GM19395 (cell line): ENCODE measurements at regions not wholly inside any gene's neighbourhood (a gene's known extent, or its start where the extent isn't known, plus 50 kb on each side); places are given as distances from the start of the nearest gene placed in this dataset.
"Not testable (repeated sequence)": the region's sequence is repeated elsewhere in the genome, so short reads cannot be mapped to it uniquely, and the experiment has no call there.

Source experiments
- ATAC-seq: cut with Tn5 transposase; IDR thresholded peaks from one replicate; pipeline ENCODE4 v1.9.1; 2021; ENCODE audit warnings: mild to moderate bottlenecking, moderate library complexity; ENCODE audit not compliant: unreplicated experiment

DNA sequence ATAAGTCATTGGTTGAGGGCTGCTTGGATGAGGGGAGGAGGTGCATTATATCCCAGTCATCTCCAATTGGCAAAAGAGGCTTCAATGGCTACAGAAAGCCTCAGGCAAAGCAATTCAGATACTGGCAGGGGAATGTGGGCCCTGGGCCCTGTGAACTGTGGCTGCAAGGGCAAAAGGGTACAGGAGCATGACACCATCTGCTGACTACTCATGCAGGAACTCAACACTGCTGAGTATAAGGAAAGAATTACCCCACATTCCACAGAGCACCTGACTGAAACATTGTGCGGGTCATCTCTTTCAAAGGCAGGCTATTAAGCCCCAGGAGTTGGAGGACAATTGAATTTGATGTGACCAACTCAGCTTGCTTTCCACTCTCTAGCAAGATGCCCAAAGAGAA is 92.1 kb upstream of the SPTLC3 start:
- ATAC-seq = no peak

DNA sequence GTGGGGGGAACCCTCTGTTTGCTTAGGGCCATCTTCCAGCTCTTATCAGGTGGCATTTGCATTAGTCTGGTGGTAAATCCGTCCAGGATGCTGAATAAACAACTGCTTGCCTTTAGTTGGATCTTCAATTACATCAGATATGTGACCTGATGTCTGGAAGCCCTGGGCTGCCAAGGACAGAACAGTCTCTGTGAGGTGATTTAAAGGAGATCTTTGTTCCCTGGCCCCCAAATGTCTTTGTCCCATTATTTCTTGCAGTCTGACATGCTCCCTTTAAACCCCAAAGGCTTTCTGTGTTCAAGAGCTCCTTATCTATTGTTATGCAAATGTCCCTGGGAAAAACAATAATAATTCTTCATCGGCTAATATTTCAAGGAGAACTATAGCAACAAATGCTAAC is 84.6 kb upstream of the SPTLC3 start:
- ATAC-seq = no peak

DNA sequence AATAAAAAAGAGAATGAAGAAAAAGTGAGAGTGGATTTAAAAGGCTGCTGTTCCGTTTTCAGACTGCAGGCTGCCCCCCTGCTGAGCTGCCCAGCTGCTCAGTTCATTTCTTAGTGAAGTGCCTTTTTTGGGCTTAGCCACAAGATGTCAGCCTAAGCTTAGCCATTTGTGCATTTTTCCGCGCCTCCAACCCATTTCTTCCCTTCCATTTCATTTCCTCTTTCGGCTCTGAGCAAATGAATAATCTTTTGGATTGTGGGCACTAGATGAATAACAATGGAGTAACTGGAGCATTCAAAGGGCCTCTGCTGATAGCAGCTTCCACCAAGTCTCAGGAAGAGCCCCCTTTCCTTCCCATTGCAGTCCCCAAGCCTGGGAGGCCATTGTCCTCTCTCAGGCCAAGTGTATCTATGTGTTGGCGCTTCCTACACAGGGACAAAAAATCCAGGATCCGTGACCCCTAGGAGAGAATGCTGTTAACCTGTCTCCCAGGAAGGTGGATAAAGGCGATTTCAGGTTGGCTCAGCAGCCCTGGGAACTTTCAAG is 83.5 kb upstream of the SPTLC3 start:
- ATAC-seq = peak; percentile 98

DNA sequence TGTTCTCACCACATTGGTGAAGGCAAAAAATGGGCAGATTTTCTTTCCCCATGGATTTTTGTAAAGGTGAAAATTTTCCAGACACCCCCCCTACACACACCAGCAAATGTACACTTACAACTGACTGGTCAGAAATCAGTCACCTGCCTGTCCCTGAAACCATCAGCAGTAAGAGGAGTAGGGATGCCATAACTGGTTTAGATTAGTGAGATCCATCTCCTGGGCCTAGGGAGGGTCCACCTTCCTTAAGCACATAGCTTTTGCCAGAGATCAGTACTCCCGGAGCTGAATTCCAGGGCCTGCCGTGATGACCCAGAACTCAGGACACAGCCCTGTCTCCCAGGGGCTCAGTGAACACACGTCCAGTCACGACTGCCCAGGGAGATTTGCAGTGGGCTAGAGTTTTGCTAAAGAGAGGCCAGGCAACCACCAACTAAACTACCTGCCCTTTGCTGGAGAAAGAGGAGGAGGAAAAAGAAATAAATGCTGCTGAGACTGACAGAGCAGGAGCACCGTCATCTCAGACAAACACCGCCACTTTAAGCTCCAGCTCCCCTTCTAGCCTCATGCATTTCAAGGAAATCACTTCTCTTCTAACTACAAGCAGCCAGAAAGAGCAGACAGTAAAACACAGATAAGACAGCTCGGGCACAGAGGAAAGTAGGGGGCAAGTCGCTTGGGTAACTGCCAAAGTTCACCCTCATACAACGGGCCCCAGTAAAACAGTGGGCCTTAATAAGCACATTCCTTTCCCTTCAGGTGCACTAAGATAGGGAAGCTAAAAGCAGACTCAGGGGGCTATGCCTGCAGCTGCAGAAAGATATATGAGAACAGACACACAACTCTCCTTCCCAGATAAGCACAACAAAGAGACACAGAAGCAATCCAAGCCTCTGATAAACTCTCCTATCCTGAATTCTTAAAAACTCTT is 82.6 kb upstream of the SPTLC3 start:
- ATAC-seq = no peak

DNA sequence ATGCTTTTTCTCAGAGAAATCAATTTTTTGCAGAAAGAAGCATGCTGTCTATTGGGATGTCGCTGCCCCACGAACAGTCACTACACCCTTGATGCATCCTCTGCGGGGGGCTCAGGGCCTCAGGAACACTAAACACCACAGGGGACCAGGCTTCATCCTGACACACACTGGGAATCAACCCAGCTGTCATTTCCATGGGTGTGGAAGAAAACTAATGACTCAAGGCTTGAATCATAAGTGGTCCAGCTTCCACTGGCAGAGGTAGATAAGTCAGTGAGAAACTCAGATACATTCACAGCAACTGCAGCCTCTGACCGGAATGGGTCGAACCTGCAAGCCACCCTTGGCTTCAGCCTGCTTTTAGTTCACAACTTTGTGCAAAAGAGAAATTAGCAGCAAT is 81.3 kb upstream of the SPTLC3 start:
- ATAC-seq = no peak

DNA sequence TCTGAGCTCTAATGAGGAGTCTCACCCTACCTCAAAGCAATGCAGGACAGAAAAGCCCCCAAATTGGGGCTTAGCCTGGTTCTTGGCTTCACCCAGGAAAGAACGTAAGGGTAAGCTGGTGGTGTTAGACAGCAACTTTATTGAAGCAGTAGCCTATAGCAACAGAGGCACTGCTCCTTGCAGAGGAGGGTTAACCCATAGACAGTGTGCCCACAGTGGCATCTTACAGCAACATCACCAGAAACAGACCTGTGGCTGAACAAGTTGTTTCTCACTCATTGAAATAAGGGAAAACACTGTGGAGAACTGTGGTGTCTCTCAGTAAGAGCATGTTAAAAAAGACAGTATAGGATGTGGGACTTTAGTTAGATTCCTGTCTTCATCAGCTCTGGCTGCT is 80.4 kb upstream of the SPTLC3 start:
- no peak for ATAC-seq

DNA sequence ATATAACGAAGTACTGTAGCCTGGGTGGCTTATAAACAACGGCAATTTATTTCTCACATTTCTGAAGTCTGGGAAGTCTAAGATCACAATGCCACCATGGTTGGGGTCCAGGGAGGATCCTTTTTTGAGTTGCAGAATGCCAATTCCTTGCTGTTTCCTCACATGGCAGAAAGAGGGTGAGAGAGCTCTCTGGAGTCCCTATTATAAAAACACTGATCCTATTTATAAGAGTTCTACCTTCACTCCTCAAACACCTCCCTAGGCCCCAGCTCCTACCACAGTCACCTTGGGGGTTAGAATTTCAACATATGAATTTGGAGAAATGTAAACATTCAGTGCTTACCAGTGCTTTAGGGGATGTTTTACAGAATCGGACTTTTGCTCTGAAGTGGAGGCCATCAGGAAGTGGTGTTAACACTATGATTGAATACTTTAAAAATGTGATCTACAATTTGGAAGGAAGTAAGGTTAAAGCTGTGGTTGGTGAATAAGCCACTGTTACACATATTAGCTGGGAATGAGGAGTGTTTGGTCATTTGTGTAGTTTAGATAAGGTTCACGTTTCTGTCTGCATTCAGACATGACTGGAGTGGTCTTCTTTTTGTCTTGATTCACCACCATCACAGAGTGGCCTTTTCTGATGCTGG is 79.9 kb upstream of the SPTLC3 start:
- ATAC-seq = no peak

DNA sequence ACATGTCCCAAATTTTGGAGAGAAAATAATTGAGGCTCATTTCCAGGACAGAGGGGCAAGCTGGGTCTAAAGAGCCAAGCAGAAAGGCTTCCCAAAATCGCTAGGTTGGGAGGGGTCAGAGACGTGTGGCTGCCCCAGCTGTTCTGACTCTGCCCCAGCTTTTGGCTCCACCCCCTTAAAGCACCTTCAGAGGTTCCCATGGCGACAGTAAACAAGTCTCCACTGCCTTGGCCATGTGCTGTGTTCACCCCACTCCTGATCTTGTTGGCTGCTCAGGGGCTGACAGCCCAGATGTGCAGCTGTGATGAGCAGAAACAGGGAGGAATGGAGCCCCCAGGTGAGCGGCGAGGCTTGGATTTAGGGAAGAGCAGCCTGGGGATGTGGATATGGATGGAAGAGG is 72.8 kb upstream of the SPTLC3 start:
- no peak for ATAC-seq

DNA sequence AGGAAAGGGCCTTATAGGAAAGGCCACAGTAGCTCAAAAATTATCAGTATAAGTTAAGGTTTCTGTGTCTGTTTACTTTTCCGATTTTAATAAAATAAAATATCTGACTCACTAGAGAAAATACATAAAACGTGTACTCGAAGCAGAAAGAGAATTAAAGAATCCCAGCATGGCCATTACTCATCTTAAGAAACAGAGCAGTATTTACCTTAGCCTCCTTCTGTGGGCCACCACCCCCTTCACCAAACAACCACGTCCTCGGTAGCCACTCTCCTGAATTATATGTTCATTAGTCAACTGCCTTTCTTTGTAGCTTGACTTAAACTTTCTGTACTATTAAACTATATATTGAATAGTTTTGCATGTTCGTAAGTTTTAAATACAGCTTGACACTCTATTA is 72.2 kb upstream of the SPTLC3 start:
- no peak for ATAC-seq

DNA sequence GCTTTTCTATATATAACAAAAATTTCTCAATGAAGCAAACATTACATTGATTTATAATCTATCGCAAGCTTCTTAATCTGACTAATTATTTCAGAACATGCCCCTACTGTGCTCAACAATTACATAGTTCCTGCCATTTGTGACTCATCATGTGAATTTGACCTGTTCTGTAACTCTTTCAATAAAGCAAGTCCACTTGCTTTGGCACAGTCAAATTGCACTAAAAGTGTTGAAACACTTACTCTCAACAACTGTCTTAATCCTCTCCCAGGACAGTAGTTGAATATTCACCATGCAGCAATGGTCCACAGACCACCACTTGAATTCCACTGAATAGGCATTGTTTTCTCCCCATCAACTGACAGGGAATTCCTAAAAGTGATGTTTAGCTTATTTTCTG is 67.7 kb upstream of the SPTLC3 start:
- ATAC-seq = no peak

DNA sequence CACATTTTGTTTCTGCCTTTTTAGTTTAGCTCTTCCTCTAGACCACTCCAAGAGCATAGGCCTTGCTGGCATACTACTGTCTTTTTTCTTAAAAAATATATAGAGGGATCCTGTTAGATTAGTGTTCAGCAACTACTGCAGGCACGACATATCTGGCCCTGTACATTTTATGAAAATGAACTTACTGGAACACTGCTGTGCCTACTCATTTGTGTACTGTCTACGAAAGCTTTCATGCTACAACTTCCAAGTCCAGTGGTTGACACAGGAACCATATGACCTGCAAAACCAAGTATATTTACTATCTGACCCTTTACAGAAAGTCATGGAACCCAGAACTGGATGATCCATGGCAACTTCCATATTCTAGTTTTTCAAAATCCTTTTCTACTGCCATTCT is 66.6 kb upstream of the SPTLC3 start:
- no peak for ATAC-seq

DNA sequence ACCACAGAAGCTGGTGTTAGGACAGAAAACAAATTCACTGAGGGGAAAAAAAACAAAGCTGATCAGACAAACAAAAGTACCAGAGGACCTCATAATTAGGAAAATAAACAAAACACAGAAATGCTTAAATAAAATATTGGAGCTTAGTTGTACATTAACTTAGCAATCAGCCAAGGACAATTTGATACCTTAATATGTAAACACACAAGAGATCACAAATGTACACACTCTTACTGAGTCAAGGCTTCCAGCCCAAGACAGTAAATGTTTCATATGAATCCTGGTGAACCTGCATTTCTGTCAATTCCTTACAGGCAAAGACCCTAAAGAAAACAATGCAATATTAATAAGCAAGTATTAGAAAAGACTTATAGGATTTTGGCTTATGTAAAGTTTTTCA is 62.0 kb upstream of the SPTLC3 start:
- ATAC-seq = no peak

DNA sequence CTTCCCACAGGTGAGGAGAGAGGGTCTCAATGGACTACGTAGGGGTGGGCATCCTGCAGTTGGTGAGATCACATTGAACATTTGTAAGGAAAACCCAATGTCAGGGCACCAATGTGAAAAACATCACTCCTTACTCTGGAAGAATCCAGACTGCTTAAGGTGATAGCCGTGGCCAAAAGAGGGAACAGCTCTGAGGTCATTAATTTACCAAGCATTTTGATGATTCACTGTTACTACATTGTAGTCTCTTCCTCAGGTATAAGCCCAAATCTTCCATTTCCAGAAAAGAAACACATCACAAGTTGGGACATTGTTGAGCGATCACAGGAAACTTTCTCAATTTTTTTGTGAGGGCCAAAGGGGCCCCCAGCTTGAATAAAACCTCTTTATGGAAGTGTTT is 61.1 kb upstream of the SPTLC3 start:
- ATAC-seq = no peak

DNA sequence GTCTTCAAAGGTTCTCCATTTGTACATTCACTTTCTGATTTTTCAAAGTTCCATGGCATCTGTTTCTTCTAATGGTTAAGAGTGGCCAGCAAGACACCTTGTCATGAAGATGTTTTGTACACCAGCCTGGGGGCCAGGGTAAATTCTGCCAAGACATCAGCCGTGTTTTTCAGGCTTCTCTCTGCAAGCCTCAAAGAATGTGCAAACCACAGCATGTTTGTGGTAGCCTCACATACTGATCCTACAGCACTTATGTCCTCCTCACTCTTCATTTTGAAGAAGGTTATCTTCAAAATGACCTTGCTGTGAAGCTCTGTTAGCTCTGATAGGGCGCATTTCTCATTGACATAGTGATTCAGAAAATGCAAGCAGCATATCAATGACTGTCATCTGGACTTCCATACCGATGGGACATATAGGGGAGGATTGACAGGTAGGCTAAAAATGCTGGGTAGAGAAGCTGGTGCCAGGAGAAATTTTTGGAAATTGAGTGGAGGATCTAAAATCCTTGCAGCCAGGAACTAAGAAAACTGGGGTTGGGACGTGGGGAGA is 59.3 kb upstream of the SPTLC3 start:
- no peak for ATAC-seq

DNA sequence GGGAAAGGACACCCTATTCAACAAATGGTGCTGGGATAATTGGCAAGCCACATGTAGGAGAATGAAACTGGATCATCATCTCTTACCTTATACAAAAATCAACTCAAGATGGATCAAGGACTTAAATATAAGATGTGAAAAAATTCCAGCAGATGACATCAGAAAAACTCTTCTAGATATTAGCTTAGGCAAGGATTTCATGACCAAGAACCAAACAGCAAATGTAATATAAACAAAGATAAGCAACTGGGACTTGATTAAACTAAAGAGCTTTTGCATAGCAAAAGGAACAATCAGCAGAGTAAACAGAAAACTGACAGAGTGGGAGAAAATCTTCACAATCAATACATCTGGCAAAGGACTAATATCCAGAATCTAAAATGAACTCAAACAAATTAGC is 54.5 kb upstream of the SPTLC3 start:
- not testable (repeated sequence) for ATAC-seq

DNA sequence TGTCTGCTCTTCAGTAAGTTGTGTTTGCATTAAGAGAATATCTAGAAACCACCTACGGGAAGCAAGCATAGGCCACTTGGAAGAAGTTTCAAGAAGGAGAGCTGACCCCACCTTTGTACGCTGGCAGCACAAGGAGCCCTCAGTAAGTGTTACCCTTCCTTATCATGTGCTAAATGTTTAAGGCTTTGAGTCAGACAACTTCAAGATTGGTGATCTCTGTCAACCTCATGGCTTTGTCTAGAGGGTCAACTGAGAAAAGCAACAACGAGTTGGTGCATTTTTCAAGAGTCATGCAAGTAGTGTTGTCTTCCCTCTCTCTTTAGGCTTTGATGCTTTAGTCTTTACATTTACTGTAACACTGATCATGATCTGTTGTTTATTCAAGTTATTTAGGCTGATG is 53.2 kb upstream of the SPTLC3 start:
- ATAC-seq = no peak

DNA sequence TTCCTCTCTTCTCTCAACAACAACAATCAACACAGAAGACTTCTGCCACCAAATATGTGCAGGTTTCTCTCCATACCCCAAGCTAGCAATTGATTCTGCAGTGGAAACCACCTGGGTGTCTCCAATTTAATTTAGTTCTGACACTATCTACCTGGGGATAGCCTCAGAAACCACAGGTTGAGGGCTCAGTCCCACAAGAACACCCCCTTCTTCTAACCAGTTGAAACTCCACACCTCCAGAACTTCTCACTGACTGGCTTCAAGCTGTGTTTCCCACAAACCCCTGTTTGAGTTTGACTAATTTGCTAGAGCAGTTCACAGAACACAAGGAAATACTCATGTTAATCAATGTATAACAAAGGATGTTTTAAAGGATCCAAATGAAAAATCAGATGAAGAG is 52.5 kb upstream of the SPTLC3 start:
- ATAC-seq = no peak

DNA sequence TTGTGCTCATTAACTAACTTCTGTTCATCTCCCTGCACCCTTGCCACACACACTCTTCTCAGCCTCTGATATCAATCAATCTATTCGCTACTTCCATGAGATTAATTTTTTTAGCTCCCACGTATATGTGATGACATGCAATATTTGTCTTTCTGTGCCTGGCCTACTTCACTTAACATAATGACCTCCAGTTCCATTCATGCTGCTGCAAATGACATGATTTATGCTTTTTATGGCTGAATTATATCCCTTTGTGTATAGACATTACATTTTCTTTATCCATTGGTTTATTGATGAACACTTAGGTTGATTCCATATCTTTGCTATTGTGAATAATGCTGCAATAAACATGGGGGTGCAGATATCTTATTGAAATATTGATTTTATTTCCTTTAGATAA is 50.8 kb upstream of the SPTLC3 start:
- ATAC-seq = no peak
